Osteoblast (primary cell): ENCODE measurements at regions not wholly inside any gene's neighbourhood (a gene's known extent, or its start where the extent isn't known, plus 50 kb on each side); places are given as distances from the start of the nearest gene placed in this dataset.
A peak's percentile ranks its signal among the peaks of the same experiment; 100 is the strongest.

Experiments used
- DNase-seq: peaks from one replicate; pipeline ENCODE4 v3.0.0; 2011; ENCODE audit warnings: low spot score, mixed read lengths; ENCODE audit not compliant: insufficient read length; ENCODE audit errors: missing footprints
- H2AFZ ChIP-seq: 2 replicates; pipeline ENCODE4 v1.6.0; 2011; ENCODE audit warnings: mild to moderate bottlenecking, low read length
- H3K27ac ChIP-seq: 2 replicates; pipeline ENCODE4 v1.5.1; 2011; ENCODE audit warnings: mild to moderate bottlenecking, low read depth, low read length, moderate library complexity
- H3K27me3 ChIP-seq: 2 replicates; pipeline ENCODE4 v1.6.0; 2012; ENCODE audit warnings: mild to moderate bottlenecking, control low read depth, inconsistent platforms, low read length, moderate library complexity; ENCODE audit not compliant: insufficient read depth
- H3K36me3 ChIP-seq: 2 replicates; pipeline ENCODE4 v1.5.1; 2011; ENCODE audit warnings: mild to moderate bottlenecking, low read length, control low read depth, moderate library complexity; ENCODE audit not compliant: insufficient read depth
- H3K4me1 ChIP-seq: 2 replicates; pipeline ENCODE4 v1.5.1; 2011; ENCODE audit warnings: mild to moderate bottlenecking, low read length, control low read depth, moderate library complexity; ENCODE audit not compliant: insufficient read depth
- H3K4me2 ChIP-seq: 2 replicates; pipeline ENCODE4 v1.6.0; 2011; ENCODE audit warnings: mild to moderate bottlenecking, low read length; ENCODE audit not compliant: insufficient read depth
- H3K4me3 ChIP-seq: fragments of 200-600 bp; sonication (generic); 3 replicates; pipeline ENCODE4 v1.5.1; 2012; ENCODE audit warnings: mild to moderate bottlenecking, low read length, inconsistent platforms; ENCODE audit not compliant: insufficient read depth
- H3K79me2 ChIP-seq: 2 replicates; pipeline ENCODE4 v1.6.0; 2012; ENCODE audit warnings: mild to moderate bottlenecking, low read length, control low read depth, inconsistent platforms; ENCODE audit not compliant: insufficient read depth
- H3K9me3 ChIP-seq: 2 replicates; pipeline ENCODE4 v1.5.1; 2011; ENCODE audit warnings: low read depth, low read length, control low read depth
- H4K20me1 ChIP-seq: 2 replicates; pipeline ENCODE4 v1.6.0; 2012; ENCODE audit warnings: mild to moderate bottlenecking, low read length, control low read depth; ENCODE audit not compliant: insufficient read depth
- CTCF ChIP-seq: IDR thresholded peaks from 2 replicates; pipeline ENCODE4 v1.5.1; 2011; ENCODE audit warnings: mild to moderate bottlenecking, low read depth, low read length, moderate library complexity; ENCODE audit errors: extremely low read depth

DNA sequence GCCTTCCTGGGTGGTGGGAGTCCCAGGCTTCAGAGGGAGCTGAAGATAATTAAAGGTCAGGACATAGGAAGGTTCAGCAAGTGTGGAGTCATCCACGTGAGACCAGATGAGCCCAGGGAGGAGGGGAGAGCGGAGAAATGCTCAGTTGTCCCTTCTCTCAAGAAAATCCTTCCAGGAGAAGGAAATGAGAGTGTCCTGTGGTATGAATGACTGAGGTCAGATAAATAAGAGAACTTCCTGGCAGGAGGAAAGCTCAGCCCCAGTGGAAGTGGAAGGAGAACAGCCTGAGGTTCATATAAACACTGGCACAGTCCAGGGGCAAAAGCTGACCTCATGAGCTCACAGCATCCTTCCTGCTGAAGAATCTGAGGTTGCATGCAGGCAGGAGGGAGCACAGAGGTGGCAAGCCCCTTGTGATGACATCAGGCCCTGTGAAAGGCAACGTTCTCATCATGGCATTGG lies 97.6 kb downstream of the NAV1 start:
- Histone ChIP-seq H3K4me1 (peaks cover 45% of the 10 kb centered on the region), H3K79me2 (peaks cover 76% of the 10 kb centered on the region), H3K4me2 (peak overlapping the region; percentile 3), H4K20me1 (peaks cover 14% of the 10 kb centered on the region), H2AFZ (no peak overlapping the region), H3K9me3 (no peaks in the 10 kb centered on the region), H3K36me3 (peaks cover 69% of the 10 kb centered on the region), H3K4me3 (no peak overlapping the region), H3K27ac (peak overlapping the region; percentile 84), H3K27me3 (no peaks in the 10 kb centered on the region)
- no peak for TF ChIP-seq CTCF
- peak; percentile 94 for DNase-seq

GRCh38 chr1:201637282-201638079 lies 98.6 kb downstream of the NAV1 start:
- Histone ChIP-seq H3K36me3 (peaks cover 62% of the 10 kb centered on the region), H3K4me2 (no peak overlapping the region), H2AFZ (no peak overlapping the region), H3K9me3 (no peaks in the 10 kb centered on the region), H4K20me1 (peaks cover 15% of the 10 kb centered on the region), H3K79me2 (peaks cover 71% of the 10 kb centered on the region), H3K4me3 (no peak overlapping the region), H3K4me1 (peaks cover 45% of the 10 kb centered on the region), H3K27ac (peak overlapping the region; percentile 84), H3K27me3 (no peaks in the 10 kb centered on the region)
- peak; percentile 64 for DNase-seq
- no peak for TF ChIP-seq CTCF

DNA sequence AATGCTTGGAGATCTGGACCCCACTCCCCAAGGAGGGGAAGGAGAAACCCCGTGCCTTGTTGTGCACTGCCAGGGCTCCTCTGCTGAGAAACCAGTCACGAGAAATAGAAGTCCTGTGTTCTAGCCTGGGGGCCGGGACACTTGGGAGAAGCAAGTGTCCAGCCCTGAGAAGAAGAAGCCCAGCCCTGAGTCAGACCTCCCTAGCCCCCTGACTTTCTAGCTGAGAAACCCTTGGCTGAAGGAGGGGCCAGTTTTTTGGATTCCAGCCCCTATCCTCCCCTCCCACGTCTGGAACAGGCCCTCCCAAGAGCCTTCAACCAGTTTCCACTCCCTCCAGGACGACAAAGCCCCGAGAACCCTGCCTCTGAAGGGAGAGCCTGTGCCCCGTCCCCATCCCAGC lies 100.5 kb downstream of the NAV1 start:
- peaks cover 54% of the 10 kb centered on the region for H3K36me3 ChIP-seq
- H3K4me3 ChIP-seq: no peak overlapping the region
- no peak overlapping the region for H2AFZ ChIP-seq
- H3K9me3 ChIP-seq: no peaks in the 10 kb centered on the region
- H3K79me2 ChIP-seq: peaks cover 60% of the 10 kb centered on the region
- H3K27me3 ChIP-seq: no peaks in the 10 kb centered on the region
- H3K4me2 ChIP-seq: no peak overlapping the region
- H3K27ac ChIP-seq: peak overlapping the region; percentile 19
- H3K4me1 ChIP-seq: peaks cover 31% of the 10 kb centered on the region
- no peak for TF ChIP-seq CTCF
- DNase-seq: no peak
- peaks cover 15% of the 10 kb centered on the region for H4K20me1 ChIP-seq

DNA sequence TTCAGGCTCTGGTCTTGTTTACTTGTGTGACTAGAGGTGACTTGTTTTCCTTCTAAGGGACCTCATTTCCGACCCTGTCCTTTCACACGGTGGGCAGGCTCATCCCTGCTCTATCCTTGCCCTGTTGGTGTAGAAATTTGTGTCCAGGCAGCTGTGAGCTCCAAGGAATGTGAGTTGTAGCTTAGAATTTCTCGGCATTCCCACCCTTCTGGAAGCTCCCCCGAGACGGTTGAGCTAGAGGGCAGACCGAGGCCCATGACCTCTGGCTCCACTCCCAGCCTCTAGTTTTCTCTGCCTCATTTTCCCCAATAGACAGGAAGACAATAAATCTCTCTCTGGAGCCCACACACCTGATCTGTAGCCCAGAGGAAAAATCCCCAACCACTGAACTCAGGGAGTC lies 100.9 kb downstream of the NAV1 start:
- no peak for DNase-seq
- H3K4me1 ChIP-seq: peaks cover 28% of the 10 kb centered on the region
- H3K27me3 ChIP-seq: no peaks in the 10 kb centered on the region
- H2AFZ ChIP-seq: no peak overlapping the region
- no peaks in the 10 kb centered on the region for H3K9me3 ChIP-seq
- H4K20me1 ChIP-seq: peaks cover 15% of the 10 kb centered on the region
- H3K4me3 ChIP-seq: no peak overlapping the region
- peaks cover 56% of the 10 kb centered on the region for H3K79me2 ChIP-seq
- no peak overlapping the region for H3K4me2 ChIP-seq
- no peak for TF ChIP-seq CTCF
- H3K27ac ChIP-seq: no peak overlapping the region
- peaks cover 59% of the 10 kb centered on the region for H3K36me3 ChIP-seq
